ENCODE measurements at regions not wholly inside any gene's neighbourhood (a gene's known extent, or its start where the extent isn't known, plus 50 kb on each side); places are given as distances from the start of the nearest gene placed in this dataset.

- Histone ChIP-seq H3K9me3 (replicated peaks; ENCODE audit: control insufficient read depth, insufficient read depth, low read length) (peaks cover 7% of the 10 kb centered on the region), H3K9me1 (replicated peaks; ENCODE audit: control insufficient read depth, extremely low read depth, insufficient read depth, low read length) (no peaks in the 10 kb centered on the region), H3K36me3 (ENCODE audit: control insufficient read depth in 2 of 2, extremely low read depth in 1 of 2, insufficient read depth in 2 of 2, low read length in 2 of 2) (no peaks in the 10 kb centered on the region), H3K4me2 (ENCODE audit: insufficient read depth, low read length) (no peak overlapping the region), H3K9ac (replicated peaks; ENCODE audit: extremely low read depth, insufficient read depth, low read length) (no peak overlapping the region), H2AFZ (ENCODE audit: low read depth, low read length) (no peak overlapping the region), H3K79me2 (ENCODE audit: control insufficient read depth, insufficient read depth, low read length) (no peaks in the 10 kb centered on the region), H4K20me1 (replicated peaks; ENCODE audit: control insufficient read depth, extremely low read depth, insufficient read depth, low read length) (no peaks in the 10 kb centered on the region), H3K4me3 (replicated peaks in 1 of 3; ENCODE audit: insufficient read depth in 1 of 3, low read depth in 1 of 3, low read length in 3 of 3) (no peak overlapping the region), H3K27ac (ENCODE audit: insufficient read depth, low read depth, low read length) (no peak overlapping the region), H3K4me1 (ENCODE audit: control insufficient read depth, extremely low read depth, insufficient read depth, low read length) (no peaks in the 10 kb centered on the region), H3K27me3 (ENCODE audit: control insufficient read depth in 2 of 2, insufficient read depth in 2 of 2, low read length in 2 of 2) (no peaks in the 10 kb centered on the region)
- POLR2A ChIA-PET = no interaction called here
- no peak for DNase-seq (ENCODE audit: low read depth, low spot score)
- CTCF ChIA-PET = no interaction called here
- BruUV-seq (replicated peaks) = no TSS peak
- TF ChIP-seq GATA2 (IDR thresholded peaks at IDR 0.05; ENCODE audit: insufficient read depth, insufficient read length, low read depth, low read length) = no peak
- no peak for TF ChIP-seq POLR2AphosphoS5 (IDR thresholded peaks at IDR 0.05; ENCODE audit: insufficient read depth, low read depth, low read length)
- dilution Hi-C loops (cut with MboI; ENCODE audit: extremely low pct_ligation_motif_present, low sequenced_read_pairs) = no loop called here
- FAIRE-seq = no peak
- intact Hi-C loops (cut with micrococcal nuclease) = no loop called here
Observed at GRCh38 chr14:87343652-87344051, 649.3 kb downstream of the GALC start.

GRCh38 chr14:87334997-87335685 lies 657.8 kb downstream of the GALC start:
- Histone ChIP-seq H3K27ac (ENCODE audit: insufficient read depth, low read depth, low read length) (no peak overlapping the region), H4K20me1 (replicated peaks; ENCODE audit: control insufficient read depth, extremely low read depth, insufficient read depth, low read length) (no peaks in the 10 kb centered on the region), H3K4me1 (ENCODE audit: control insufficient read depth, extremely low read depth, insufficient read depth, low read length) (no peaks in the 10 kb centered on the region), H3K36me3 (ENCODE audit: control insufficient read depth in 2 of 2, extremely low read depth in 1 of 2, insufficient read depth in 2 of 2, low read length in 2 of 2) (no peaks in the 10 kb centered on the region), H3K9me3 (replicated peaks; ENCODE audit: control insufficient read depth, insufficient read depth, low read length) (peaks cover 9% of the 10 kb centered on the region), H3K4me2 (ENCODE audit: insufficient read depth, low read length) (no peak overlapping the region), H3K4me3 (replicated peaks in 1 of 3; ENCODE audit: insufficient read depth in 1 of 3, low read depth in 1 of 3, low read length in 3 of 3) (no peak overlapping the region), H3K27me3 (ENCODE audit: control insufficient read depth in 2 of 2, insufficient read depth in 2 of 2, low read length in 2 of 2) (no peaks in the 10 kb centered on the region), H3K9me1 (replicated peaks; ENCODE audit: control insufficient read depth, extremely low read depth, insufficient read depth, low read length) (no peaks in the 10 kb centered on the region), H3K9ac (replicated peaks; ENCODE audit: extremely low read depth, insufficient read depth, low read length) (no peak overlapping the region), H2AFZ (ENCODE audit: low read depth, low read length) (no peak overlapping the region), H3K79me2 (ENCODE audit: control insufficient read depth, insufficient read depth, low read length) (no peaks in the 10 kb centered on the region)
- dilution Hi-C loops (cut with MboI; ENCODE audit: extremely low pct_ligation_motif_present, low sequenced_read_pairs) = no loop called here
- DNase-seq (ENCODE audit: low read depth, low spot score) (no peak), FAIRE-seq (no peak)
- ChIA-PET CTCF (no interaction called here), POLR2A (no interaction called here)
- no peak for TF ChIP-seq MAX (IDR thresholded peaks at IDR 0.05; ENCODE audit: insufficient read depth, insufficient read length)
- TF ChIP-seq CTCF (IDR thresholded peaks at IDR 0.05; ENCODE audit: extremely low read depth in 1 of 2, insufficient read depth in 1 of 2, low read depth in 1 of 2, low read length in 2 of 2) = no peak
- no peak for TF ChIP-seq GATA2 (IDR thresholded peaks at IDR 0.05; ENCODE audit: insufficient read depth, insufficient read length, low read depth, low read length)
- intact Hi-C loops (cut with micrococcal nuclease) = no loop called here
- BruUV-seq (replicated peaks) = no TSS peak
